AG09319 (cell line): ENCODE measurements at regions not wholly inside any gene's neighbourhood (a gene's known extent, or its start where the extent isn't known, plus 50 kb on each side); places are given as distances from the start of the nearest gene placed in this dataset.

Experiments used
- DNase-seq: peaks from one replicate; pipeline ENCODE4 v3.0.0-alpha.2; 2010; ENCODE audit warnings: low read depth; ENCODE audit errors: extremely low read depth
- CTCF ChIP-seq: IDR thresholded peaks from 2 replicates; pipeline ENCODE4 v1.5.1; 2011; ENCODE audit warnings: low read depth, mild to moderate bottlenecking, inconsistent platforms, low read length, moderate library complexity

GRCh38 chr3:10575601-10576160, 70.3 kb upstream of the ATP2B2 start:
- DNase-seq = no peak
- TF ChIP-seq CTCF = no peak

GRCh38 chr3:10577486-10577885, 72.1 kb upstream of the ATP2B2 start:
- no peak for TF ChIP-seq CTCF
- DNase-seq = no peak

- DNase-seq = no peak
- no peak for TF ChIP-seq CTCF
Measured at GRCh38 chr3:10580426-10580825, 75.0 kb upstream of the ATP2B2 start.

GRCh38 chr3:10581251-10581650, 75.9 kb upstream of the ATP2B2 start:
- DNase-seq = no peak
- TF ChIP-seq CTCF = no peak

GRCh38 chr3:10581716-10582115, 76.3 kb upstream of the ATP2B2 start:
- no peak for DNase-seq
- no peak for TF ChIP-seq CTCF

GRCh38 chr3:10582733-10583132, 77.3 kb upstream of the ATP2B2 start:
- TF ChIP-seq CTCF = no peak
- DNase-seq = no peak

- no peak for DNase-seq
- TF ChIP-seq CTCF = no peak
Measured at GRCh38 chr3:10583798-10584708, 78.7 kb upstream of the ATP2B2 start.
